Endodermal cell (in vitro differentiated cells): ENCODE measurements at regions not wholly inside any gene's neighbourhood (a gene's known extent, or its start where the extent isn't known, plus 50 kb on each side); places are given as distances from the start of the nearest gene placed in this dataset.

Experiments
- DNase-seq: peaks from one replicate; pipeline ENCODE4 v3.0.0-alpha.2; 2017
- H3K27ac ChIP-seq: 2 replicates; pipeline ENCODE4 v1.5.1; 2013; ENCODE audit warnings: mild to moderate bottlenecking, low read depth, low read length, moderate library complexity
- H3K27me3 ChIP-seq: 2 replicates; pipeline ENCODE4 v1.6.1; 2013; ENCODE audit warnings: mild to moderate bottlenecking, low read length, moderate library complexity; ENCODE audit not compliant: insufficient read depth, control insufficient read depth, poor library complexity, severe bottlenecking
- H3K36me3 ChIP-seq: 2 replicates; pipeline ENCODE4 v1.7.0; 2013; ENCODE audit warnings: mild to moderate bottlenecking, low read length, moderate library complexity; ENCODE audit not compliant: control insufficient read depth, insufficient read depth
- H3K4me1 ChIP-seq: one replicate; pipeline ENCODE4 v1.7.0; 2013; ENCODE audit warnings: low read length; ENCODE audit not compliant: control insufficient read depth, insufficient read depth
- H3K4me3 ChIP-seq: 2 replicates; pipeline ENCODE4 v1.5.1; 2013; ENCODE audit warnings: mild to moderate bottlenecking, low read length, moderate library complexity
- H3K9ac ChIP-seq: 2 replicates; pipeline ENCODE4 v1.6.1; 2013; ENCODE audit warnings: mild to moderate bottlenecking, low read length, moderate library complexity; ENCODE audit not compliant: poor library complexity, severe bottlenecking; ENCODE audit errors: extremely low read depth
- H3K9me3 ChIP-seq: 2 replicates; pipeline ENCODE4 v1.6.1; 2013; ENCODE audit warnings: mild to moderate bottlenecking, low read length, moderate library complexity; ENCODE audit not compliant: control insufficient read depth
- H3K27ac Mint-ChIP-seq: 2 replicates; pipeline ENCODE4 v1.8.0; 2020; ENCODE audit warnings: mixed read lengths
- H3K27me3 Mint-ChIP-seq: 2 replicates; pipeline ENCODE4 v1.8.0; 2021; ENCODE audit warnings: mild to moderate bottlenecking, mixed read lengths; ENCODE audit not compliant: insufficient read depth
- H3K36me3 Mint-ChIP-seq: 2 replicates; pipeline ENCODE4 v1.8.0; 2020; ENCODE audit warnings: low read depth, mixed read lengths
- H3K4me1 Mint-ChIP-seq: 2 replicates; pipeline ENCODE4 v1.8.0; 2020; ENCODE audit warnings: mixed read lengths
- H3K4me3 Mint-ChIP-seq: 2 replicates; pipeline ENCODE4 v1.8.0; 2020; ENCODE audit warnings: mild to moderate bottlenecking, moderate library complexity, mixed read lengths
- H3K9me3 Mint-ChIP-seq: 2 replicates; pipeline ENCODE4 v1.8.0; 2020; ENCODE audit warnings: mild to moderate bottlenecking, mixed read lengths
- CTCF ChIP-seq: fragments of 200-600 bp; sonication (generic); conservative IDR thresholded peaks from 2 replicates; pipeline ENCODE4 v1.5.0; 2021; ENCODE audit warnings: antibody characterized with exemption, mild to moderate bottlenecking
- WGBS, 2 experiments: methylation state at CpG; one replicate each; pipeline versions ENCODE4 v1.1.5 to v1.1.7; 2013; ENCODE audit warnings: missing lambda C conversion rate in 2 of 2, mixed read lengths in 1 of 2; ENCODE audit not compliant: insufficient coverage in 1 of 2, insufficient read length in 1 of 2; 5-methylcytosine and 5-hydroxymethylcytosine counted together

GRCh38 chr4:32400870-32401269 lies 1680.7 kb downstream of the PCDH7 start:
- Histone ChIP-seq H3K9ac (no peak overlapping the region), H3K27ac (no peak overlapping the region), H3K36me3 (no peaks in the 10 kb centered on the region), H3K4me3 (no peak overlapping the region), H3K9me3 (no peaks in the 10 kb centered on the region), H3K27me3 (no peaks in the 10 kb centered on the region), H3K4me1 (no peaks in the 10 kb centered on the region)
- H3K27me3 Mint-ChIP-seq = no peaks in the 10 kb centered on the region
- DNase-seq = no peak
- H3K27ac Mint-ChIP-seq = no peak overlapping the region
- H3K4me1 Mint-ChIP-seq = peaks cover 2% of the 10 kb centered on the region
- no peaks in the 10 kb centered on the region for H3K9me3 Mint-ChIP-seq
- H3K4me3 Mint-ChIP-seq = no peak overlapping the region
- H3K36me3 Mint-ChIP-seq = no peaks in the 10 kb centered on the region
- TF ChIP-seq CTCF = no peak
- WGBS, 2 experiments = 100% methylated on average over 1 of the region's 1 CpG; no CpG with 5 or more reads in 1 of the 2 experiments

GRCh38 chr4:32417113-32417704 lies 1697.0 kb downstream of the PCDH7 start:
- H3K4me3 Mint-ChIP-seq = no peak overlapping the region
- WGBS, 2 experiments = 82% methylated on average over 3 of the region's 3 CpGs; no CpG with 5 or more reads in 1 of the 2 experiments
- no peaks in the 10 kb centered on the region for H3K9me3 ChIP-seq
- H3K27ac Mint-ChIP-seq = no peak overlapping the region
- H3K4me3 ChIP-seq = no peak overlapping the region
- H3K27ac ChIP-seq = no peak overlapping the region
- no peaks in the 10 kb centered on the region for H3K27me3 Mint-ChIP-seq
- H3K36me3 ChIP-seq = no peaks in the 10 kb centered on the region
- TF ChIP-seq CTCF = peak; percentile 73
- no peaks in the 10 kb centered on the region for H3K27me3 ChIP-seq
- peaks cover 4% of the 10 kb centered on the region for H3K9me3 Mint-ChIP-seq
- H3K36me3 Mint-ChIP-seq = no peaks in the 10 kb centered on the region
- no peak overlapping the region for H3K9ac ChIP-seq
- no peaks in the 10 kb centered on the region for H3K4me1 ChIP-seq
- DNase-seq = no peak
- no peaks in the 10 kb centered on the region for H3K4me1 Mint-ChIP-seq

- no peak for TF ChIP-seq CTCF
- H3K36me3 Mint-ChIP-seq = no peaks in the 10 kb centered on the region
- Histone ChIP-seq H3K4me3 (no peak overlapping the region), H3K4me1 (no peaks in the 10 kb centered on the region), H3K9me3 (no peaks in the 10 kb centered on the region), H3K9ac (no peak overlapping the region), H3K27ac (no peak overlapping the region), H3K36me3 (no peaks in the 10 kb centered on the region), H3K27me3 (no peaks in the 10 kb centered on the region)
- no peak overlapping the region for H3K27ac Mint-ChIP-seq
- H3K4me3 Mint-ChIP-seq = no peak overlapping the region
- WGBS, 2 experiments = 90 to 100% methylated on average over 2 to 3 of the region's 3 CpGs
- no peaks in the 10 kb centered on the region for H3K4me1 Mint-ChIP-seq
- no peak for DNase-seq
- no peaks in the 10 kb centered on the region for H3K27me3 Mint-ChIP-seq
- H3K9me3 Mint-ChIP-seq = peaks cover 4% of the 10 kb centered on the region
These were observed 1703.1 kb downstream of the PCDH7 start for GRCh38 chr4:32423267-32423666.
